ENCODE measurements at regions not wholly inside any gene's neighbourhood (a gene's known extent, or its start where the extent isn't known, plus 50 kb on each side); places are given as distances from the start of the nearest gene placed in this dataset.

DNA sequence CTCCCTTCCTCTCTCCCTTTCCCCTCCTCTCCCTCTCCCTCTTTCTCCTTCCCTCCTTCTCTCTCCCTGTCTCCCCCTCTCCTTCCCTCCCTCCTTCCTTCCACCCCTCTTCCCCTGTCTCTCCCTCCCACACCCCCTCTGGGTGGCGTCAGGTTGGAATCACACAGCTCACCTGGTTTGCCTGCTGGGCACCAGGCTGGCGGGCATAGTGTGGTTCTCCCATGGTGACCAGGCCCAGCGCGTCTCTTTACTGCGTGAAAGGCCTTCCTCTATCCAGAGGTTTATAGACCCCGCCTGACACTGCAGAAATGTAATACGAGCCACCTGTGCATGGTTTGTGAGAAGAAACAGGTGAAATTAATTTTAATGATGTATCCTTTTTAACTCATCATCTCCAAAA lies 76.2 kb downstream of the MRPL36 start (continued):
- TF ChIP-seq, protein P1, sequence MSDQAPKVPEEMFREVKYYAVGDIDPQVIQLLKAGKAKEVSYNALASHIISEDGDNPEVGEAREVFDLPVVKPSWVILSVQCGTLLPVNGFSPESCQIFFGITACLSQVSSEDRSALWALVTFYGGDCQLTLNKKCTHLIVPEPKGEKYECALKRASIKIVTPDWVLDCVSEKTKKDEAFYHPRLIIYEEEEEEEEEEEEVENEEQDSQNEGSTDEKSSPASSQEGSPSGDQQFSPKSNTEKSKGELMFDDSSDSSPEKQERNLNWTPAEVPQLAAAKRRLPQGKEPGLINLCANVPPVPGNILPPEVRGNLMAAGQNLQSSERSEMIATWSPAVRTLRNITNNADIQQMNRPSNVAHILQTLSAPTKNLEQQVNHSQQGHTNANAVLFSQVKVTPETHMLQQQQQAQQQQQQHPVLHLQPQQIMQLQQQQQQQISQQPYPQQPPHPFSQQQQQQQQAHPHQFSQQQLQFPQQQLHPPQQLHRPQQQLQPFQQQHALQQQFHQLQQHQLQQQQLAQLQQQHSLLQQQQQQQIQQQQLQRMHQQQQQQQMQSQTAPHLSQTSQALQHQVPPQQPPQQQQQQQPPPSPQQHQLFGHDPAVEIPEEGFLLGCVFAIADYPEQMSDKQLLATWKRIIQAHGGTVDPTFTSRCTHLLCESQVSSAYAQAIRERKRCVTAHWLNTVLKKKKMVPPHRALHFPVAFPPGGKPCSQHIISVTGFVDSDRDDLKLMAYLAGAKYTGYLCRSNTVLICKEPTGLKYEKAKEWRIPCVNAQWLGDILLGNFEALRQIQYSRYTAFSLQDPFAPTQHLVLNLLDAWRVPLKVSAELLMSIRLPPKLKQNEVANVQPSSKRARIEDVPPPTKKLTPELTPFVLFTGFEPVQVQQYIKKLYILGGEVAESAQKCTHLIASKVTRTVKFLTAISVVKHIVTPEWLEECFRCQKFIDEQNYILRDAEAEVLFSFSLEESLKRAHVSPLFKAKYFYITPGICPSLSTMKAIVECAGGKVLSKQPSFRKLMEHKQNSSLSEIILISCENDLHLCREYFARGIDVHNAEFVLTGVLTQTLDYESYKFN (CRISPR knock-in tag; conservative IDR thresholded peaks at IDR 0.05), result no peak
- no peak for TF ChIP-seq BHLHE40 (IDR thresholded peaks at IDR 0.05; ENCODE audit: low read length)
- no peak for TF ChIP-seq SETDB1 (CRISPR knock-in tag; IDR thresholded peaks at IDR 0.05; ENCODE audit: borderline replicate concordance)
- TF ChIP-seq, protein P2, sequence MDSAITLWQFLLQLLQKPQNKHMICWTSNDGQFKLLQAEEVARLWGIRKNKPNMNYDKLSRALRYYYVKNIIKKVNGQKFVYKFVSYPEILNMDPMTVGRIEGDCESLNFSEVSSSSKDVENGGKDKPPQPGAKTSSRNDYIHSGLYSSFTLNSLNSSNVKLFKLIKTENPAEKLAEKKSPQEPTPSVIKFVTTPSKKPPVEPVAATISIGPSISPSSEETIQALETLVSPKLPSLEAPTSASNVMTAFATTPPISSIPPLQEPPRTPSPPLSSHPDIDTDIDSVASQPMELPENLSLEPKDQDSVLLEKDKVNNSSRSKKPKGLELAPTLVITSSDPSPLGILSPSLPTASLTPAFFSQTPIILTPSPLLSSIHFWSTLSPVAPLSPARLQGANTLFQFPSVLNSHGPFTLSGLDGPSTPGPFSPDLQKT (CRISPR knock-in tag; IDR thresholded peaks at IDR 0.05; ENCODE audit: borderline replicate concordance), result no peak
- TF ChIP-seq AGO1 (IDR thresholded peaks at IDR 0.05; ENCODE audit: low read depth, low read length, poor library complexity, severe bottlenecking), result no peak
- TF ChIP-seq, protein P3, sequence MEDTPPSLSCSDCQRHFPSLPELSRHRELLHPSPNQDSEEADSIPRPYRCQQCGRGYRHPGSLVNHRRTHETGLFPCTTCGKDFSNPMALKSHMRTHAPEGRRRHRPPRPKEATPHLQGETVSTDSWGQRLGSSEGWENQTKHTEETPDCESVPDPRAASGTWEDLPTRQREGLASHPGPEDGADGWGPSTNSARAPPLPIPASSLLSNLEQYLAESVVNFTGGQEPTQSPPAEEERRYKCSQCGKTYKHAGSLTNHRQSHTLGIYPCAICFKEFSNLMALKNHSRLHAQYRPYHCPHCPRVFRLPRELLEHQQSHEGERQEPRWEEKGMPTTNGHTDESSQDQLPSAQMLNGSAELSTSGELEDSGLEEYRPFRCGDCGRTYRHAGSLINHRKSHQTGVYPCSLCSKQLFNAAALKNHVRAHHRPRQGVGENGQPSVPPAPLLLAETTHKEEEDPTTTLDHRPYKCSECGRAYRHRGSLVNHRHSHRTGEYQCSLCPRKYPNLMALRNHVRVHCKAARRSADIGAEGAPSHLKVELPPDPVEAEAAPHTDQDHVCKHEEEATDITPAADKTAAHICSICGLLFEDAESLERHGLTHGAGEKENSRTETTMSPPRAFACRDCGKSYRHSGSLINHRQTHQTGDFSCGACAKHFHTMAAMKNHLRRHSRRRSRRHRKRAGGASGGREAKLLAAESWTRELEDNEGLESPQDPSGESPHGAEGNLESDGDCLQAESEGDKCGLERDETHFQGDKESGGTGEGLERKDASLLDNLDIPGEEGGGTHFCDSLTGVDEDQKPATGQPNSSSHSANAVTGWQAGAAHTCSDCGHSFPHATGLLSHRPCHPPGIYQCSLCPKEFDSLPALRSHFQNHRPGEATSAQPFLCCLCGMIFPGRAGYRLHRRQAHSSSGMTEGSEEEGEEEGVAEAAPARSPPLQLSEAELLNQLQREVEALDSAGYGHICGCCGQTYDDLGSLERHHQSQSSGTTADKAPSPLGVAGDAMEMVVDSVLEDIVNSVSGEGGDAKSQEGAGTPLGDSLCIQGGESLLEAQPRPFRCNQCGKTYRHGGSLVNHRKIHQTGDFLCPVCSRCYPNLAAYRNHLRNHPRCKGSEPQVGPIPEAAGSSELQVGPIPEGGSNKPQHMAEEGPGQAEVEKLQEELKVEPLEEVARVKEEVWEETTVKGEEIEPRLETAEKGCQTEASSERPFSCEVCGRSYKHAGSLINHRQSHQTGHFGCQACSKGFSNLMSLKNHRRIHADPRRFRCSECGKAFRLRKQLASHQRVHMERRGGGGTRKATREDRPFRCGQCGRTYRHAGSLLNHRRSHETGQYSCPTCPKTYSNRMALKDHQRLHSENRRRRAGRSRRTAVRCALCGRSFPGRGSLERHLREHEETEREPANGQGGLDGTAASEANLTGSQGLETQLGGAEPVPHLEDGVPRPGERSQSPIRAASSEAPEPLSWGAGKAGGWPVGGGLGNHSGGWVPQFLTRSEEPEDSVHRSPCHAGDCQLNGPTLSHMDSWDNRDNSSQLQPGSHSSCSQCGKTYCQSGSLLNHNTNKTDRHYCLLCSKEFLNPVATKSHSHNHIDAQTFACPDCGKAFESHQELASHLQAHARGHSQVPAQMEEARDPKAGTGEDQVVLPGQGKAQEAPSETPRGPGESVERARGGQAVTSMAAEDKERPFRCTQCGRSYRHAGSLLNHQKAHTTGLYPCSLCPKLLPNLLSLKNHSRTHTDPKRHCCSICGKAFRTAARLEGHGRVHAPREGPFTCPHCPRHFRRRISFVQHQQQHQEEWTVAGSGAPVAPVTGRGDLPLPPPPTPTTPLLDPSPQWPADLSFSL (CRISPR knock-in tag; IDR thresholded peaks at IDR 0.05), result no peak
- TF ChIP-seq, protein P4, sequence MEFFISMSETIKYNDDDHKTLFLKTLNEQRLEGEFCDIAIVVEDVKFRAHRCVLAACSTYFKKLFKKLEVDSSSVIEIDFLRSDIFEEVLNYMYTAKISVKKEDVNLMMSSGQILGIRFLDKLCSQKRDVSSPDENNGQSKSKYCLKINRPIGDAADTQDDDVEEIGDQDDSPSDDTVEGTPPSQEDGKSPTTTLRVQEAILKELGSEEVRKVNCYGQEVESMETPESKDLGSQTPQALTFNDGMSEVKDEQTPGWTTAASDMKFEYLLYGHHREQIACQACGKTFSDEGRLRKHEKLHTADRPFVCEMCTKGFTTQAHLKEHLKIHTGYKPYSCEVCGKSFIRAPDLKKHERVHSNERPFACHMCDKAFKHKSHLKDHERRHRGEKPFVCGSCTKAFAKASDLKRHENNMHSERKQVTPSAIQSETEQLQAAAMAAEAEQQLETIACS (CRISPR knock-in tag; IDR thresholded peaks at IDR 0.05), result no peak
- no peak for TF ChIP-seq ZNF605 (CRISPR knock-in tag; IDR thresholded peaks at IDR 0.05)

Data from HepG2 (cell line).